ENCODE measurements at regions not wholly inside any gene's neighbourhood (a gene's known extent, or its start where the extent isn't known, plus 50 kb on each side); places are given as distances from the start of the nearest gene placed in this dataset.

DNA sequence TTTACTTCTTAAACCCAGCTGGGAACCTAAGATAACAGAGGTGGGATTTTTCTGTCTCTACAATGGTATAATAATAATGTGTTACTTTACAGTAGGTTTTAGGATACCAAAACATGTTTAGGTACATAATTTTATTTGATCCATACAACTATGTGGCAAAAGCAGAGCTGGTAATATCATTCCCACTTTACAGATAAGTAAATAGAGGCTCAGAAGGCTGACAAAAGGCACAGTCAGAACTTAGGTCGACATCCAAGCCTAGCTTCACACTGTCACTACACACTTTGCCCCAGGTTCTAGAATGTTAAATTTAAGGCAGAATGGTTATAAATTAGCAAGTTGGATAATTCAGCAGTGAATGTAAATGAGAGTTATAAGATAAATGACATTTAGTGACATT, 189.6 kb upstream of the PARD3B start:
- H2AFZ ChIP-seq (ENCODE audit: insufficient read depth, low read depth, low read length, poor library complexity, severe bottlenecking): no peak overlapping the region
- no CpG with 5 or more reads among the region's 1 CpG for WGBS (ENCODE audit: insufficient coverage)
- Mint-ChIP-seq H3K4me1 (no peaks in the 10 kb centered on the region), H3K27me3 (peaks cover 6% of the 10 kb centered on the region), H3K4me3 (no peak overlapping the region), H3K27ac (no peak overlapping the region), H3K9me3 (ENCODE audit: insufficient read depth) (no peaks in the 10 kb centered on the region)
- H3K4me3 ChIP-seq (ENCODE audit: control extremely low read depth in 1 of 5, extremely low read depth in 1 of 5, insufficient read depth in 1 of 5, low read depth in 2 of 5, low read length in 4 of 5): no peak overlapping the region
- no peak overlapping the region for H3K9ac ChIP-seq (ENCODE audit: low read length)
- POLR2A ChIA-PET: no interaction called here
- no peaks in the 10 kb centered on the region for H3K79me2 ChIP-seq (ENCODE audit: control insufficient read depth, insufficient read depth, low read length)
- no peak overlapping the region for H3K4me2 ChIP-seq (replicated peaks; ENCODE audit: low read depth, low read length, poor library complexity, severe bottlenecking)
- no peak overlapping the region for H3K27ac ChIP-seq (ENCODE audit: low read length in 2 of 2)
- TF ChIP-seq, protein P1, sequence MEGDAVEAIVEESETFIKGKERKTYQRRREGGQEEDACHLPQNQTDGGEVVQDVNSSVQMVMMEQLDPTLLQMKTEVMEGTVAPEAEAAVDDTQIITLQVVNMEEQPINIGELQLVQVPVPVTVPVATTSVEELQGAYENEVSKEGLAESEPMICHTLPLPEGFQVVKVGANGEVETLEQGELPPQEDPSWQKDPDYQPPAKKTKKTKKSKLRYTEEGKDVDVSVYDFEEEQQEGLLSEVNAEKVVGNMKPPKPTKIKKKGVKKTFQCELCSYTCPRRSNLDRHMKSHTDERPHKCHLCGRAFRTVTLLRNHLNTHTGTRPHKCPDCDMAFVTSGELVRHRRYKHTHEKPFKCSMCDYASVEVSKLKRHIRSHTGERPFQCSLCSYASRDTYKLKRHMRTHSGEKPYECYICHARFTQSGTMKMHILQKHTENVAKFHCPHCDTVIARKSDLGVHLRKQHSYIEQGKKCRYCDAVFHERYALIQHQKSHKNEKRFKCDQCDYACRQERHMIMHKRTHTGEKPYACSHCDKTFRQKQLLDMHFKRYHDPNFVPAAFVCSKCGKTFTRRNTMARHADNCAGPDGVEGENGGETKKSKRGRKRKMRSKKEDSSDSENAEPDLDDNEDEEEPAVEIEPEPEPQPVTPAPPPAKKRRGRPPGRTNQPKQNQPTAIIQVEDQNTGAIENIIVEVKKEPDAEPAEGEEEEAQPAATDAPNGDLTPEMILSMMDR (IDR thresholded peaks at IDR 0.05): no peak
- no peak for TF ChIP-seq EZH2 (IDR thresholded peaks at IDR 0.05; ENCODE audit: borderline replicate concordance, insufficient read depth, low read depth, low read length, poor library complexity, severe bottlenecking)
- CTCF ChIA-PET: no interaction called here
- no peaks in the 10 kb centered on the region for H3K36me3 ChIP-seq (replicated peaks in 1 of 2; ENCODE audit: control extremely low read depth in 1 of 2, control insufficient read depth in 1 of 2, extremely low read depth in 1 of 2, insufficient read depth in 2 of 2, low read length in 1 of 2)
- H4K20me1 ChIP-seq (ENCODE audit: control insufficient read depth, insufficient read depth, low read length, poor library complexity, severe bottlenecking): no peaks in the 10 kb centered on the region
- DNase-seq (no peak), ATAC-seq (ENCODE audit: low read depth) (no peak)
- no peaks in the 10 kb centered on the region for H3K4me1 ChIP-seq (ENCODE audit: control insufficient read depth in 2 of 2, insufficient read depth in 2 of 2, low read length in 2 of 2)
- intact Hi-C loops (cut with micrococcal nuclease): no loop called here
- H3K27me3 ChIP-seq (replicated peaks in 1 of 4; ENCODE audit: control extremely low read depth in 1 of 4, control insufficient read depth in 3 of 4, insufficient read depth in 4 of 4, low read length in 3 of 4): no peaks in the 10 kb centered on the region
- peaks cover 0 to 1% (median 0%) of the 10 kb centered on the region in 3 donors for H3K9me3 ChIP-seq (ENCODE audit: control extremely low read depth in 1 of 3, control insufficient read depth in 2 of 3, insufficient read depth in 1 of 3, low read length in 2 of 3)

DNA sequence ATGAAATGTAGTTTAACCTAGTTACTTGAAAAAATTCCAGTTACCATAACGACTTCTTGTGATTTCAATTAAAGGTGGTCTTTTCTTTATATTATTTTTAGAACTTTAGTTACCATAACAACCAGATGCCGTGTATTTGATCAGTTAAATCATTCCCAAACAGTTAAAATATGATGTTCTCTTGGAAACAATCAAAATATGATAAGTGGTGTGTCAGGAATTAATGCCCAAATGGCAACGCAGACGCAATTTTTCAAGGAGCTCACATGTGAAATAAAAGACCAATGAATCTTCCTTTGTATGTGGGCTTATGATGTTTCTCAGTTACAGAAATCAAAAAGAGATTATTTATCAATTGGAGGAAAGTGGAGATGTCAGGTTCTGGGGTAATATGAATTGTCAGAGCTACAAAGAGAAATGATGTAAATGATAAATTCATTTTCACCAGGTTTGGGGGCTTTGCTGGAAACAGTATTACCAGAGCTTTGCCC, 189.1 kb upstream of the PARD3B start:
- Histone ChIP-seq H3K4me2 (replicated peaks; ENCODE audit: low read depth, low read length, poor library complexity, severe bottlenecking) (no peak overlapping the region), H3K36me3 (replicated peaks in 1 of 2; ENCODE audit: control extremely low read depth in 1 of 2, control insufficient read depth in 1 of 2, extremely low read depth in 1 of 2, insufficient read depth in 2 of 2, low read length in 1 of 2) (no peaks in the 10 kb centered on the region), H3K4me3 (ENCODE audit: control extremely low read depth in 1 of 5, extremely low read depth in 1 of 5, insufficient read depth in 1 of 5, low read depth in 2 of 5, low read length in 4 of 5) (no peak overlapping the region), H3K9ac (ENCODE audit: low read length) (no peak overlapping the region), H3K9me3 (ENCODE audit: control extremely low read depth in 1 of 3, control insufficient read depth in 2 of 3, insufficient read depth in 1 of 3, low read length in 2 of 3) (peaks cover 0 to 1% (median 0%) of the 10 kb centered on the region in 3 donors), H4K20me1 (ENCODE audit: control insufficient read depth, insufficient read depth, low read length, poor library complexity, severe bottlenecking) (no peaks in the 10 kb centered on the region), H2AFZ (ENCODE audit: insufficient read depth, low read depth, low read length, poor library complexity, severe bottlenecking) (no peak overlapping the region), H3K79me2 (ENCODE audit: control insufficient read depth, insufficient read depth, low read length) (no peaks in the 10 kb centered on the region), H3K27me3 (replicated peaks in 1 of 4; ENCODE audit: control extremely low read depth in 1 of 4, control insufficient read depth in 3 of 4, insufficient read depth in 4 of 4, low read length in 3 of 4) (no peaks in the 10 kb centered on the region), H3K27ac (ENCODE audit: low read length in 2 of 2) (no peak overlapping the region), H3K4me1 (ENCODE audit: control insufficient read depth in 2 of 2, insufficient read depth in 2 of 2, low read length in 2 of 2) (no peaks in the 10 kb centered on the region)
- Mint-ChIP-seq H3K9me3 (ENCODE audit: insufficient read depth) (no peaks in the 10 kb centered on the region), H3K27me3 (peaks cover 6% of the 10 kb centered on the region), H3K4me1 (no peaks in the 10 kb centered on the region), H3K4me3 (no peak overlapping the region), H3K27ac (no peak overlapping the region)
- WGBS (ENCODE audit: insufficient coverage): no CpG with 5 or more reads among the region's 4 CpGs
- intact Hi-C loops (cut with micrococcal nuclease): no loop called here
- CTCF ChIA-PET: no interaction called here
- DNase-seq: no peak
- POLR2A ChIA-PET: no interaction called here
- TF ChIP-seq, protein P1 (IDR thresholded peaks at IDR 0.05): no peak
- TF ChIP-seq EZH2 (IDR thresholded peaks at IDR 0.05; ENCODE audit: borderline replicate concordance, insufficient read depth, low read depth, low read length, poor library complexity, severe bottlenecking): no peak
- ATAC-seq (ENCODE audit: low read depth): no peak
